ENCODE measurements at regions not wholly inside any gene's neighbourhood (a gene's known extent, or its start where the extent isn't known, plus 50 kb on each side); places are given as distances from the start of the nearest gene placed in this dataset.

DNA sequence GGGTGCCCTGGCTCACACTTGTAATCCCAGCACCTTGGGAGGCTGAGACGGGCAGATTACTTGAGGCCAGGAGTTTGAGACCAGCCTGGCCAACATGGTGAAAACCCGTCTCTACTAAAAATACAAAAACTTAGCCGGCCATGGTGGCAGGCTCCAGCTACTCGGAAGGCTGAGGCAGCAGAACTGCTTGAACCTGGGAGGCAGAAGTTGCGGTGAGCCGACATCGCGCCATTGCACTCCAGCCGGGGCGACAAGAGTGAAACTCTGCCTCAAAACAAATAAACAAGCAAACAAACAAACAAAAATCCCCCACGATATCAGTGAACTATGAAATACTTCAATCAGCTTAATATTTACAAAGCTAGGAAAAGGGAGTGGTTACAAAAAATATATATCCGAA, 382.3 kb upstream of the KCND2 start:
- no peak for TF ChIP-seq EZH2 (IDR thresholded peaks at IDR 0.05)
- TF ChIP-seq POLR2AphosphoS5 (IDR thresholded peaks at IDR 0.05; ENCODE audit: borderline replicate concordance, low read depth, low read length): no peak
